Fibroblast of peridontal ligament (primary cell): ENCODE measurements at regions not wholly inside any gene's neighbourhood (a gene's known extent, or its start where the extent isn't known, plus 50 kb on each side); places are given as distances from the start of the nearest gene placed in this dataset.

Source experiments
- DNase-seq: peaks from one replicate; pipeline ENCODE4 v3.0.0-alpha.2; 2010; ENCODE audit errors: extremely low read depth

DNA sequence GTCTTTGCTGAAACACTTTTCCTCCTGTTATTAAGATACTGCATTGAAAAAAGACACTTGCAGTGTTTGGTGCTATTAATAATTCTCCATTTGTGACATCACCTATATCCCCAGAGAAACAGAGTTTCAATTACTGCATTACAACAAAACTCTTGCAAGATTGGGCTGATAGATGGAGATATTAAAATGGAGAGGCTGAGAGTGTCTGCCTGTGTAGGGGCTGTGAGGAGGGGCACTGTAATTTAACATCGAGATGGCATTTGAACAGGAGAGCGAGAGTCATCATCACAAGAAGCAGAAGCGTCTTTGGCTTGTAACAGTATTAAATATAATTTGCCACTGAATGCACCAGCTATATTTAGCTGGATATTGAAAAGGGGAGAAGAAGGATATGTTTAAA, 316.5 kb downstream of the CDH26 start:
- DNase-seq = no peak

DNA sequence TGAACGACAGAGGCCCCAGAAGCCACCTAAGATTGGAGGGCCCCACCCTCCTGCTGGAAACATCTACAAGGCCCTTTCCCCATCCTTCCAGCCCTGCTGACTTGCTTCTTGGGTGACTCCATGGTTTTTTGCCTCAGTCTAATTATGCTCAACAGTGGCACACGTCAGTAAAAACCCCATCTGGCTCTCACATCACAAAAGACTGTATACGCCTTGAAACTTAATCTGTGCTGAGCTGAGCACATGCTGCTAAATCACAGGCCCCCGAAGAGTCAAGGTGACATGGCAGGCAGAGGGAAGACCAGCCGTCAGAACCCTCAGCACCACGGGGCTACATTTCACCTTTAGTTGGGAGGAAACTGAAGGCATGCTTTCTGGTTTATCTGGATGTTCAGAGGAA, 323.1 kb downstream of the CDH26 start:
- DNase-seq = no peak

DNA sequence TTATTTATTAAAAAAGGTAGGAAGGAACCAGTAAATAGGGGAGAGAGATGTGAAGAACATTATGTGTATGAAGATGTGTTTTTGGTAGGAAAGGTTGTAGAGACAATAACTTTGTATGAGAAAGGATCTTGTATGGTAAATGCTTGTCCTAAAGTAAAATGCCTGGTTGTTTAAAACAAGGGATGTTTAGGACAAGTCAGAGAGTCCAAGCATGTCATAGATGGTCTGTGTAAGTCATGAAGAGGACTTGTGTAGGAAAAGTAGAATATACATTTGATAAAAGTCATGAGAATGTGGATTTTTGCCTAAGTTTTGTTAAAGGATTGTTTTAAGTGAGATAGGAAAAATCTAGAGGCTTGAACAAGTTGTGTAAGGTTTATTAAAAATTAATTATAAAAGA, 325.1 kb downstream of the CDH26 start:
- DNase-seq = no peak

DNA sequence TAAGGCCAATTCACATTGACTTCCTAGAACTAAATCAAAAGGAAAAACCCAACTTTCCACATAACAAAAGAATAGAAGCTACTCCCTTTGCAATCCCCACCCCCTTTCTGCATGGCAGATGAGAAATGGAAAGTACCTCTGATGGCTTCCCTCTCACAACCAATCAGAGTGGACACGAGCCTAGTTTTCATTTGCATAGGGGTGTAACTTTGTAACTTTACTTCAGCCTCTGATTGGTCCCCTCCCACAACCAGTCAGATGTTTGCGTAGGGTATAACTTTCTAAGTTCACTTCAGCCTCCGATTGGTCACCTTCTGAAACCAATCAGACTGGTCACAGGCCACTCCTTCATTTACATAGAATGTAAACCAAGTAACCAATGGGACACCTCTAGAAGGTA, 328.5 kb downstream of the CDH26 start:
- no peak for DNase-seq

DNA sequence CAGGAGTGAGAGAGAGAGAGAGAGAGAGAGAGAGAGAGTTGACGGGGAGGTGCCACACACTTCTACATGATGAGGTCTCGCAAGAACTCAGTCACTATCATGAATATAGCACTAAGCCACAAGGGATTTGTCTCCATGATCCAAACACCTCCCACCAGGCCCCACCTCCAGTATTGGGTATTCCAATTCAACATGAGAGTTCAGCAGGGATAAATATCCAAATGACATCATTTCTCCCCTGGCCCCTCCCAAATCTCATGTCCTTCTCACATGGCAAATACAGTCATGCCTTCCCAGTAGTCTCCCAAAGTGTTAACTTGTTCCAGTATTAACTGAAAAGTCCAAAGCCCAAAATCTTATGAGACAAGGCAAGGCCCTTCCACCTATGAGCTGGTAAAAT, 330.7 kb downstream of the CDH26 start:
- no peak for DNase-seq

DNA sequence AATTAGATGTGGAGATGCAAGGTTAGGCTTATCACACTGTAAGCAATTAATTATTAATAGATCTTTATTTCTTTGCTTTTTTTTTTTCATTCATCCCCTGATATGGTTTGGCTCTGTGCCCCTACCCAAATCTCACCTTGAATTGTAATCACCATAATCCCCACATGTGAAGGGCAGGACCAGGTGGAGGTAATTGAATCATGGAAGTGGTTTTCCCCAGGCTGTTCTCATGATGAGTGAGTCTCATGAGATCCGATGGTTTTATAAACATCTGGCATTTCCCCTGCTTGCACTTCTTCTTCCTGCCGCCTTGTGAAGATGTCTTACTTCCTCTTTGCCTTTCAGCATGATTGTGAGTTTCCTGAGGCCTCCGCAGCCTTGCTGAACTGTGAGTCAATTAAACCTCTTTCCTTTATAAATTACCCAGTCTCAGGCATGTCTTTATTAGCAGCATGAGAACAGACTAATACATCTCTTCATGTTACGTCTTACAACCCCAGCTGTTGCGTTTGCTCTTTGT, 333.8 kb downstream of the CDH26 start:
- no peak for DNase-seq

DNA sequence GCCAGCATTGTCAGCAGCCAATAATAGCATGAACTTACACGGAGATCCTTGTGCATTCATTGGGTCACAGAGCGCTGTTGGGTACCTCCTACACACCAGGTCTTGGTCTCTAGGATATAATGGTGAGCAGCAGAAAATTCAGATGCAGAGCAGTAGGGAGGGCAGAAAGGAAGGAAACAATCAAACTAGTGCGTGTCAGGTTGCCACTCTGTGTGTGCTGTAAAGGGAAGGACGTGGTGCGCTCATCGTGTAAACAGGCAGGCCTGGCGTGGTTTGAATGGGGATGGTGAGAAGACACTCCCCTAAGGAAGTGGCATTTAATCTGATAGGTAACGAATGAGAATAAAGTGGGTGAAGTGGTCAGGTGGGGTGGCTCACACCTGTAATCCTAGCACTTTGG, 336.4 kb downstream of the CDH26 start:
- no peak for DNase-seq

DNA sequence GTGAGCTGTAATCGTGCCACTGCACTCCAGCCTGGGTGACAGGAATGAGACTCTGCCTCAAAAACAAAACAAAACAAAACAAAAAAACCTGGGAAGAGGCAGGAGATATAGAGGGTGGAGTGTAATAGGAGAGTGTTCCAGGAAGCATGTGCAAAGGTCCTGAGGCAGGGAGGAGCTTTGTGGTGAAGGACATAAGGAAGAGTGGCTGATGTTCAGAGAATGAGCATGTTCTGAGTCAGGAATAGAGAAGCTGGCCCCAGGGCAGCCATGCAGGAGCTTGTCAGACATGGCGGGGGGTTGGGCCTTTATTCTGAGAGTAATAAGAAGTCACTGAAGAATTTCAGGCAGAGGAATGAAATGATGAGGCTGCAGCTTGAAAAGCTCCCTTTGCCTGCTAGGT, 337.0 kb downstream of the CDH26 start:
- DNase-seq = no peak

DNA sequence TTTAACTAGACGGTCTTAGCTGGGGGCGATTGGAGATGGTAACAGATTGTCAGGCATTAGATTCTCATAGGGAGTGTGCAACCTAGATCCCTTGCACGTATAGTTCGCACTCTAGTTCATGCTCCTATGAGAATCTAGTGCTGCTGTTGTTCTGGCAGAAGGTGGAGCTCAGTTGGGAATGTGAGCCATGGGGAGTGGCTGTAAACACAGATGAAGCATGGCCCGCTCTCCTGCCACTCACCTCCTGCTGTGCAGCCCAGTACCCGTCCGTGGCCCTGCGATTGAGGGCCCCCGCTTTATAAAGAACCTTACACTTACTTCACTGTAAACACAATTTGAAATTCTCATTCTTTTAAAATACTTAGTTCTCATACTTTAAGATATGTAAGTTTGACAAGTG, 339.4 kb downstream of the CDH26 start:
- DNase-seq = no peak

DNA sequence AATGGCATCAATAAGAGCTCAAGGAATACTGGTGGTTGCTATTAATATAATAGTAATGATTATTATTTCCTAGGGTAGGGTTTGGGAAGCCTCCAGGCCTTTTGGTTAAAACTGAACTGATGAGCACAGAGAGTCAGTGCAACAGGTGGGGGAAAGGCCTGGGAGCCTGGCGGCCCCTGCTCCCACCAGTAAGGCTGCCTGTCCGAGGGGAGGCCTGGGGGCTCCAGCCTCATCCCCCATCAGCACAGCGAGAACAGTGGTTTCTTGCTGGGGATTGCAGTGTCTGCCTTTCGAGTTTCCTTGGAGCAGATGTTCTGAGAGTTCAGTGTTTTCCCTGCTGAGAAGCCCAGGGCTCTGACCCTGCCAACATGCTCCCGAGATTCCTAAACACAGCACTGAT, 340.4 kb downstream of the CDH26 start:
- DNase-seq = no peak

DNA sequence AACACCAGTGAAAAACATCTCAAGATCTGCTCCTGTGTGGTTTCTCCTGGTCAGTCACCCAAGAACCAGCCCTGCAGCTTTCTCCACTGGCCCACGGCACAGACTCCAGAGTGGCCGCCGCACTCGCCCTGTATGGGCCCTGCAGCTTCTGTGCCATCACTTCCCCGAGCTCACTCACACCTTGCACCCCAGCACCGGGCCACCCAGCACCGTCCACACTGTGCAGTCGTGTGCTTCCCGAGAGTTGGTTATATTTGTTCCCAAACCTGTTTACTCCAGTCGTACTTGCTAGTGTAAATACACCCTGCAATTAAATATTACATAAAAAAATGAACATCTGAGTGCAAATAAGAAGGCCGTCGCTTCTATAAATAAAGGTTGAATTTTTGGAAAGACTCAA, 341.7 kb downstream of the CDH26 start:
- no peak for DNase-seq

DNA sequence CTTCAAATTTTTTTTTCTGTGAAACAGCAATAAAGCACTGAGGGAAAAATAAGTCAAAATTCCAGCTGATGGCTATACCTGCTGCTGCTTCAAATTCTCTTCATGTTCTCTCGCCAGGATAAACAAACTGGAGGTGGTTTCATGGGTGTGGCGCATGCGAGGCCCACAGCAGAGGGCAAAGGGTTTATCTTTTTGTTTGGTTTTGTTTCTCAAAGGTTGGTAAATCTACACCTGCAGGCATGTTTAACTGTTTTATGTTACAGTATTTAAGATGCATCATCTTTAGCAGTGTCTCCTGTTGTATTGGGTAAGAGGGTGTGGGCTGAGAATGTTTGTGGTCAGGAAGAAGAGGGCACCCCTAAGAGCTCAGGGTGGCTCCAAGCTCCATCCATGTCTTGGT, 342.2 kb downstream of the CDH26 start:
- DNase-seq = no peak

DNA sequence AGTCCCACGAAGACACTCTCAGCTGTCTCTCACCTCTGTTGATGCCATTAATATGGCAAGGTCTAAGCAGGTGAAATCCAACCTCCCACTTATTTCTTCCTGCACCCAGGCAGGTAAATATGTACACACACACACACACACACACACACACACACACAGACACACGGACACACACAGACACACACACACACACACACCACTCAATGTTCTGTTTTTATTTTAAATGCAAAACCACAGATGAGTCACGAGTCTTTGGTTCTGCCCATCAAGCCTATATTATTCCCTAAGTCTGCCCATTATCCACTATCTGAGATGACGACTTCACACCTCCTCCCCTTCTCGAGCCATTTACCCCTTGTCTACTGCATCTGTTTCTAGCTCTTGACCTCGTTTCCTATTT, 344.7 kb downstream of the CDH26 start:
- DNase-seq = no peak

DNA sequence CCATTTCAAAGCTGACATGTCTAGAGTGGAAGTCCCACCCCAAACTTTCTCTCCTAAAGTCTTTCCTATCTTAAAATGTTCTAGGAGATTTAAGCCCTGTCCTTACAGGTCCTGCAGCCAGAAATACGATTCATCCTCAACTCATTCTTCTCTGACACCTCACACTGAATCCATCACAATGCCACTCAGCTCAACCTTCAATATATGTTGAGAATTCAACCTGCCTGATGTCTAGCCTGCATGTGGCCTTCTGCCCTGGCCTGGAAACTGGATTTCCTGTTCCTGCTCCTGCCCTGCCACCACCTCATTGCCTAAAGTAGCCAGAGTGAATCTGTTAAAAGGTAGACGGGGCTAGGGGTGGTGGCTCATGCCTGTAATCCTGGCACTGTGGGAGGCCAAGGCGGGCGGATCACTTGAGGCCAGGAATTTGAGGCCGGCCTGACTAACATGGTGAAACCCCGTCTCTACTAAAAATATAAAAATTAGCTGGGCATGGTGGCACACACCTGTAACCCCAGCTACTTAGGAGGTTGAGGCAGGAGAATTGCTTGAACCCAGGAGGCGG, 345.9 kb downstream of the CDH26 start:
- no peak for DNase-seq

DNA sequence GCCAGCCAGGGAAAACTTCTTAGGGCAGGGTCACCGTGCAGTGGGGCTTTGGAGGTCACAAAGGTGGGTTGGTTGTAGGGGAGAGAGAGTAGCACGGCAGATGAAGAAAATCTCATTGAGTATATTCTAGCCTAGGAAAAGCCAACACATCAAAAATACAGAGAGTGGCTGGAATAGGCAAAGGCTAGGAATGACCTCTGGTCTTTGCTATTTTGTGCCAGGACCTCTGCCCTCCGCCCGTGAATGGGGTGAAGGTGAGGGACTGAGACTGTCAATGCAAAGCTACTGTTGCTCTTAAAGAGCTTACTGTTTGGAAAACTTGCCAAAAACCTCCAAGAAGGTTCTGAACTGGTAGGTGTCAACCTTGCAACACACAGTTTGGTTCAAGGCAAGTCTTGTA, 346.7 kb downstream of the CDH26 start:
- no peak for DNase-seq

DNA sequence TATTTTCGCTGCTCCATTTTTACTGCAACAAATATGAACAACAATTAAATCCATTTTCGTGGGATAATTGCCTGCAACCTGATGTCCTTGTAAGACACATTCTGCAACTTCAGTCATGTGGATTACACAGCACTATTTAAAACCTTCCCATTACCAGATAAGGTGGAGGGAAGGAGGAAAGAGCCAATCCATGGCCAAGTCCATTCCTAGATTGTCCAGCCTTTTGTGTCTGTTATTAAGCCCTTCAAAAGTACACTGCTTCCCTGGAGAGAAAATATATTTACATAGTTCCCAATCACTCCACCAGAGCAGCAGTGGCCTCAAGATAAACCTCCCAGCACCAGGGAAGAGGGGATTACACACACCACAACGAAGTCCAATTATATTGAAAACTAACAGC, 347.9 kb downstream of the CDH26 start:
- DNase-seq = no peak

DNA sequence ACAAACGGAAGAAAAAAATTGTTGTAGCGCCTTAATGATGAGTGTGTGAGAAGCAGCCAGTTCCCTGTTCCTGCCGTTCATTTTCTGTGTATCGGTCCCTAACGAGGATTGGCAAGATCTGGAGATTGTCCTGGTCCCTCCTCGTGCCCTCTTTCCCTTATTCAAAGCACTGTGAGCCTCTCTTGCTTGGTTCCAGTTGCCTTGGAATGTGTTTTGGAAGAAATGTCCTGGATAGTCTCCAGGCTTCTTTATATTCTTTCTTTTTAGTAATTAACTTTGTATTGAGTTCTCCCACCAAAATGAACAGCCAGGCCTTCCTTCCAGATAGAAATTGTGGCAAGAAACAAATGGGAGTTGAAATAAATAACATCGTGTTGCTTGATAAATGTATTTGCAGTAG, 348.3 kb downstream of the CDH26 start:
- no peak for DNase-seq

DNA sequence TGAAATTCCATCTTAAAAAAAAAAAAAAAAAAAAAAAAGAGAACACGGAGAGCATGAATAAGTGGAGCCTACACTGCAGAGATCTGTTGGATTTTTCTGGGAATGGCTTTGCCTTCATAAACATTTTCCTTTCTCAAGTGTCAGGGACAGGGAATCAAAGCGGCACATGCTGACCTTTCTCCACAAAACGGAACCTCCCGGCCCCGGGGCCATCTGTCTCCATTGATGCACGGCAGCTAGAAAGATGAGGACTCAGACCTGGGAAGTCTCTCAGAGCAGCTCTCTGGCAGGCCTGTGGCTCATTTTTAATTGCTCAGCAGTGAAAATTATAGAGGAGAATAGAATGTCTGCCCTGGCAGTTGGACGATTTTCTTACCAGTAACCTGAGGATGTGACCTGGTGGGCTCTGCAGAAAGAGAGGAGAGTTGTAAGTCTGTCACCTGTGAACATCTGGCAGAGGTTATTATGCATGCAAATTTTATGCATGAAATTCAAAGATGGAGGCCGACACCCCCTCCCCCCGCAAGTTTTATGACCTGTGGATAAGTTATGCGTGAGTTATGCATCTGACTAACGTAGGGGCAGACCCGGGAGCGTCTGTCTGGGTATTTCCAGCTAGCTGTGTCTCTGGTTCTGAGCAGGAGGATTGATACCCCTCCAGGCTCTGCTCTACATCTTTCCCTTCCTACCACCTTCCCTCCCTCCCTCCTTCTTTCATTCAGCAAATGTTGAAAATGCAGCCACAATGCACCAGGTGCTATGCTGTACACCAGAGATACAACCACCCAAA, 352.5 kb downstream of the CDH26 start:
- no peak for DNase-seq

DNA sequence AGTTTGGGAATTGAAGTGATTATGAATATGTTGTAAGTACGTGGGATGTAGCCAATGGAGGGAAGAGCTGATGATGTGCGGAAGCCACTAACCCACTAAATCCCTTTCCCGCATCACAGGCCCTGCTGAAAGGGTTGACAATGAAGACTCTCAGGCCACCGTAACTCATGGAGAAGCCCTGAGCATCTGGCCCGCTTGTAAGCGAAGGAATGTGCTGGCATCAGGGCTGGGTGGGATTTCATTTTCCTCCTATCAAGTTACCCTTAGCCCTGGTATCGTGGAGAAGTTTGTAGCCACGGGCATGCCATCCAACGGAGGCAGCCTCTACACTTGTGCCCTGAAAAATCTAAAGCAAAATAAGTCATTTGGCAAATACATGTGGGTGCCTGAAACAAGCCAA, 355.0 kb downstream of the CDH26 start:
- no peak for DNase-seq

DNA sequence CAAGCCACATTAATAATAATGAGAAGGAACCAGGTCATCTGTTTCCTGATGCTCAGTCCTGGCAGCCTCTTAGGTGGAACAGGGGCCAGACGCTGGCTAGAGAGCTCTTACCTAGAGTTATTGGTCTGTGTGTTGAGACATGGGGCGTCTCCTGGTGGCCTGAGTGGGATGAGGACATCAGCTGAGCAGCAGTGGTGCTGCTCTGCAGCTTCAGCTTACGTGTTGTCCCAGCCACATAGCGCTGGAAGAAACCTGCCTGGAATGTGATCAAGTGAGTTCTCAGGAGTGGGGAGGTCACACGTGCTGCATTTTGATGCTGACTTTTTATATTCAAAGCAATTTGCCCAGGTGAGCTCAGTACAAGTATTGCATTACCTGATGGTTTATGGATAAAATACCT, 355.4 kb downstream of the CDH26 start:
- no peak for DNase-seq

DNA sequence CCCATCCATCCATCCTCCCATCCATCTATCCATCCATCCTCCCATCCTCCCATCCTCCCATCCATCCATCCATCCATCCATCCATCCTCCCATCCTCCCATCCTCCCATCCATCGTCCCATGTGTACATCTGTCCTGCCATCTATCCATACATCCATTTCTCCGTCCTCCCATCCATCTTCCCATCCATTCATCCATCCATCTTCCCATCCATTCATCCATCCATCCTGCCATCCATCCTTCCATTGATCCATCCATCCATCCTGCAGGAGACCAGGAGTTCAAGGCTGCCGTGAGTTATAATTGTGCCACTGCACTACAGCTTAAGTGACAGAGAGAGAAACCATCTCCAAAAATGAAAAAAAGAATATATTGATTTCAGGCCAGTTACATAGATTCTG, 356.5 kb downstream of the CDH26 start:
- DNase-seq = no peak

DNA sequence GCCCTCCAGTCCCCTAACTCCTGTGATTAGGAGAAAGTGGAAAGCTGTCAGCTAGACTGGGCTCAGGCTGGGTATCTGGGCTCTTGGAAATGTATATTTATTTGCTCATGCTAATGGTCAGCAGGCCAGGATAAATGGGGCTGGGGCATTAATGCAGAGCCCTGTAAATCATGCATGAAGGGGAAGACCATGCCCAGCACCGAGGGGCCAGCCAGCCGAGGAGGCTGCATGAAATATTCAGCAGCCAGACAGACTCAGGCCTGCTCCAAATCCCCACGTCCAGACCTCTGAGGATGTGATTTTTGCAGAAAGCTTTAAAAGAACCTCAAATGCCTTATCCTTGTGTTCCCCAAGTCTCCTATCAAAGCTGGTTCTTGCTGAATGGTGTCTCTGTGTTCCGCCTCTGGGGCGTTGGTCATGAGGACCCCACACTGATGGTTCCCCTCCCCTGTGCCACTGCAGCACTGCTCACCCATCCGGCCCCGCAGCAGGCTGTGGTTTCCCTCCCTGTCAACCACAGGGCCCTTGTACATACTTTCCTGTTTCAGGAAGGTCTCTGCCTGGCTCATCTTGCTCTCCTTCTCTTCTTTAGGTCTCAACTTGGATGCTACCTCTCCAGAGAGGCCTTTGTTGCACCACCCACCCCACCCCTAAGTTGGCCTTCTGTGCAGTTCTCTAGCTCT, 358.4 kb downstream of the CDH26 start:
- DNase-seq = no peak

DNA sequence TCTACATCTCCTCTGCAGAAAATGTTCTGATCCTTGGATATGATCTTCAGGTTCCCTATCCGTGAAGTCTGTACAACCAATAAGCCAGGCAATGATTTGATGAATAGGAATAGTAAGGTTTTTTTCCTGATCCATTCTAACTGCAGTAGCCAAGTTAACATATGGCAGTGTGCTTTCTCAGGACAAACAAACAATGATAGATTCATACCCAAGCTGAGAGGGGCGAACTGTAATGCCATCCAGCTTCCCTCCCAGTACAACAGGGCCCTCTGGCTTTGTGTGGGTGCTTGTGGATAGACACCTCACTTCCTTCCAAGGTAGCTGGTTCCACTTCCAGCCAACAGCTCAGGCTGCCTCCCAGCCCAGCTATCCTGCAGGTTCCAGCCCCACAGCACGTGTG, 359.2 kb downstream of the CDH26 start:
- no peak for DNase-seq
